GM23338 (cell line): ENCODE measurements at regions not wholly inside any gene's neighbourhood (a gene's known extent, or its start where the extent isn't known, plus 50 kb on each side); places are given as distances from the start of the nearest gene placed in this dataset.

Experiments used
- ATAC-seq: fragments of 200-7000 bp; cut with Tn5 transposase; 3 replicates; pipeline ENCODE4 v1.9.1; 2020
- DNase-seq: peaks from one replicate; pipeline ENCODE4 v3.0.0-alpha.2; 2015; ENCODE audit warnings: low spot score
- H2AFZ ChIP-seq: fragments of 200-600 bp; sonication (generic); 2 replicates; pipeline ENCODE4 v1.8.0; 2016; ENCODE audit warnings: antibody characterized with exemption, mild to moderate bottlenecking, moderate library complexity
- H3F3A ChIP-seq: fragments of 200-600 bp; sonication (generic); replicated peaks from 2 replicates; pipeline ENCODE4 v1.8.0; 2017; ENCODE audit warnings: antibody characterized with exemption, mixed run types, low read depth
- H3K27ac ChIP-seq: fragments of 200-600 bp; sonication (generic); 2 replicates; pipeline ENCODE4 v1.6.1; 2016; ENCODE audit warnings: low read depth
- H3K27me3 ChIP-seq: fragments of 200-600 bp; sonication (generic); 2 replicates; pipeline ENCODE4 v1.8.0; 2016; ENCODE audit warnings: mild to moderate bottlenecking, mixed run types, moderate library complexity; ENCODE audit not compliant: insufficient read depth
- H3K36me3 ChIP-seq: fragments of 200-600 bp; sonication (generic); 2 replicates; pipeline ENCODE4 v1.8.0; 2016; ENCODE audit warnings: mild to moderate bottlenecking; ENCODE audit not compliant: insufficient read depth
- H3K4me1 ChIP-seq: fragments of 200-600 bp; sonication (generic); 2 replicates; pipeline ENCODE4 v1.8.0; 2016; ENCODE audit warnings: mild to moderate bottlenecking, moderate library complexity; ENCODE audit not compliant: insufficient read depth
- H3K4me2 ChIP-seq: fragments of 200-600 bp; sonication (generic); 2 replicates; pipeline ENCODE4 v1.7.1; 2017; ENCODE audit warnings: mixed run types
- H3K4me3 ChIP-seq: fragments of 200-600 bp; sonication (generic); 2 replicates; pipeline ENCODE4 v1.6.1; 2016; ENCODE audit warnings: mixed run types
- H3K79me2 ChIP-seq: fragments of 200-600 bp; sonication (generic); replicated peaks from 2 replicates; pipeline ENCODE4 v1.8.0; 2017; ENCODE audit warnings: mild to moderate bottlenecking; ENCODE audit not compliant: insufficient read depth
- H3K9me2 ChIP-seq: fragments of 200-600 bp; sonication (generic); 2 replicates; pipeline ENCODE4 v1.8.0; 2017; ENCODE audit not compliant: insufficient read depth
- H4K20me1 ChIP-seq: fragments of 200-600 bp; sonication (generic); replicated peaks from 2 replicates; pipeline ENCODE4 v1.8.0; 2017; ENCODE audit warnings: mild to moderate bottlenecking; ENCODE audit not compliant: insufficient read depth
- H3K27ac Mint-ChIP-seq: 2 replicates; pipeline ENCODE4 v1.8.0; 2020; ENCODE audit warnings: inconsistent platforms, mild to moderate bottlenecking, moderate library complexity, mixed read lengths
- H3K27me3 Mint-ChIP-seq: 3 replicates; pipeline ENCODE4 v1.8.0; 2022; ENCODE audit warnings: low read depth, mild to moderate bottlenecking, moderate library complexity, mixed read lengths, inconsistent platforms; ENCODE audit not compliant: insufficient read depth, poor library complexity
- H3K36me3 Mint-ChIP-seq: 3 replicates; pipeline ENCODE4 v1.8.0; 2021; ENCODE audit warnings: low read depth, mild to moderate bottlenecking, inconsistent platforms, moderate library complexity, mixed read lengths
- H3K4me1 Mint-ChIP-seq: 3 replicates; pipeline ENCODE4 v1.8.0; 2020; ENCODE audit warnings: mild to moderate bottlenecking, inconsistent platforms, mixed read lengths
- H3K4me3 Mint-ChIP-seq: 3 replicates; pipeline ENCODE4 v1.8.0; 2021; ENCODE audit warnings: moderate library complexity, mild to moderate bottlenecking, inconsistent platforms, mixed read lengths
- H3K9me3 Mint-ChIP-seq: 3 replicates; pipeline ENCODE4 v1.8.0; 2020; ENCODE audit warnings: moderate library complexity, mild to moderate bottlenecking, inconsistent platforms, mixed read lengths
- EZH2phosphoT487 ChIP-seq: fragments of 200-600 bp; sonication (generic); IDR thresholded peaks from one replicate; pipeline ENCODE4 v1.8.1; 2018; ENCODE audit warnings: antibody characterized with exemption; ENCODE audit not compliant: unreplicated experiment
- JUNB ChIP-seq: IDR thresholded peaks from one replicate; pipeline ENCODE4 v1.6.1; 2016; ENCODE audit warnings: antibody characterized with exemption; ENCODE audit not compliant: unreplicated experiment
- NANOG ChIP-seq: IDR thresholded peaks from 2 replicates; pipeline ENCODE4 v1.6.1; 2016; ENCODE audit warnings: antibody characterized with exemption, borderline replicate concordance
- STAT1 ChIP-seq: IDR thresholded peaks from one replicate; pipeline ENCODE4 v1.6.1; 2016; ENCODE audit warnings: antibody characterized with exemption; ENCODE audit not compliant: unreplicated experiment
- ZNF114 ChIP-seq: fragments of 250-450 bp; sonication (Bioruptor Pico); IDR thresholded peaks from 2 replicates; pipeline ENCODE4 v1.5.0; 2020; ENCODE audit warnings: mild to moderate bottlenecking, moderate library complexity
- ZNF331 ChIP-seq: fragments of 250-450 bp; sonication (Bioruptor Pico); IDR thresholded peaks from 2 replicates; pipeline ENCODE4 v1.5.0; 2020; ENCODE audit warnings: low read depth, mild to moderate bottlenecking, moderate library complexity
- TF ChIP-seq, protein P1 (sequence below): fragments of 250-450 bp; sonication (Bioruptor Pico); IDR thresholded peaks from 2 replicates; pipeline ENCODE4 v1.5.0; 2020; ENCODE audit warnings: mild to moderate bottlenecking, moderate library complexity
- TF ChIP-seq, protein P2 (sequence below): IDR thresholded peaks from one replicate; pipeline ENCODE4 v1.6.1; 2018; ENCODE audit warnings: antibody characterized with exemption; ENCODE audit not compliant: unreplicated experiment
- TF ChIP-seq, protein P3 (sequence below), 2 experiments: fragments of 200-600 bp in 1 of 2; sonication (generic) in 1 of 2; conservative IDR thresholded peaks; 2 replicates each; pipeline versions ENCODE4 v1.5.1 to v1.6.1; 2016 to 2017; ENCODE audit warnings: antibody characterized with exemption in 2 of 2, low read depth in 2 of 2, mild to moderate bottlenecking in 2 of 2, moderate library complexity in 1 of 2
- TF ChIP-seq, protein P4 (sequence below): IDR thresholded peaks from 2 replicates; pipeline ENCODE4 v1.6.1; 2016; ENCODE audit warnings: antibody characterized with exemption

DNA sequence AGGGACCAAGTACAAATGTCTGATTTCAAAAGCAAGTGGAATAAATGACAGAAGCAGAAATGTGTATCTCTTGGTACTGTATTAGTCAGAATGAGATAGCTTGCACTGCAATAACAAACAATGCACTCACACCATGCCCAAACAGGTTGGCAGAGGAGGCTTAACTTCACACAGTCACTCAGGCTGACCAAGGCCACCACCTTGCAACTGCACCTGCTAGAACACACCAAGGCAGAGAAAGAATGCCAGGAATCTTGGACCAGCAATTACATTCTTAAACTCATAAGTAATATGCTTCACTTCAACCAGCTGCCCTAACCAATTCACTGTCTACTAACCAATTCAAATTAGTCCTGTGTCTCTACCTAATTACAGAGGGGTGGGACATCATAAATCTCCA is 378.3 kb downstream of the BCL11B start (continued):
- TF ChIP-seq, protein P1, sequence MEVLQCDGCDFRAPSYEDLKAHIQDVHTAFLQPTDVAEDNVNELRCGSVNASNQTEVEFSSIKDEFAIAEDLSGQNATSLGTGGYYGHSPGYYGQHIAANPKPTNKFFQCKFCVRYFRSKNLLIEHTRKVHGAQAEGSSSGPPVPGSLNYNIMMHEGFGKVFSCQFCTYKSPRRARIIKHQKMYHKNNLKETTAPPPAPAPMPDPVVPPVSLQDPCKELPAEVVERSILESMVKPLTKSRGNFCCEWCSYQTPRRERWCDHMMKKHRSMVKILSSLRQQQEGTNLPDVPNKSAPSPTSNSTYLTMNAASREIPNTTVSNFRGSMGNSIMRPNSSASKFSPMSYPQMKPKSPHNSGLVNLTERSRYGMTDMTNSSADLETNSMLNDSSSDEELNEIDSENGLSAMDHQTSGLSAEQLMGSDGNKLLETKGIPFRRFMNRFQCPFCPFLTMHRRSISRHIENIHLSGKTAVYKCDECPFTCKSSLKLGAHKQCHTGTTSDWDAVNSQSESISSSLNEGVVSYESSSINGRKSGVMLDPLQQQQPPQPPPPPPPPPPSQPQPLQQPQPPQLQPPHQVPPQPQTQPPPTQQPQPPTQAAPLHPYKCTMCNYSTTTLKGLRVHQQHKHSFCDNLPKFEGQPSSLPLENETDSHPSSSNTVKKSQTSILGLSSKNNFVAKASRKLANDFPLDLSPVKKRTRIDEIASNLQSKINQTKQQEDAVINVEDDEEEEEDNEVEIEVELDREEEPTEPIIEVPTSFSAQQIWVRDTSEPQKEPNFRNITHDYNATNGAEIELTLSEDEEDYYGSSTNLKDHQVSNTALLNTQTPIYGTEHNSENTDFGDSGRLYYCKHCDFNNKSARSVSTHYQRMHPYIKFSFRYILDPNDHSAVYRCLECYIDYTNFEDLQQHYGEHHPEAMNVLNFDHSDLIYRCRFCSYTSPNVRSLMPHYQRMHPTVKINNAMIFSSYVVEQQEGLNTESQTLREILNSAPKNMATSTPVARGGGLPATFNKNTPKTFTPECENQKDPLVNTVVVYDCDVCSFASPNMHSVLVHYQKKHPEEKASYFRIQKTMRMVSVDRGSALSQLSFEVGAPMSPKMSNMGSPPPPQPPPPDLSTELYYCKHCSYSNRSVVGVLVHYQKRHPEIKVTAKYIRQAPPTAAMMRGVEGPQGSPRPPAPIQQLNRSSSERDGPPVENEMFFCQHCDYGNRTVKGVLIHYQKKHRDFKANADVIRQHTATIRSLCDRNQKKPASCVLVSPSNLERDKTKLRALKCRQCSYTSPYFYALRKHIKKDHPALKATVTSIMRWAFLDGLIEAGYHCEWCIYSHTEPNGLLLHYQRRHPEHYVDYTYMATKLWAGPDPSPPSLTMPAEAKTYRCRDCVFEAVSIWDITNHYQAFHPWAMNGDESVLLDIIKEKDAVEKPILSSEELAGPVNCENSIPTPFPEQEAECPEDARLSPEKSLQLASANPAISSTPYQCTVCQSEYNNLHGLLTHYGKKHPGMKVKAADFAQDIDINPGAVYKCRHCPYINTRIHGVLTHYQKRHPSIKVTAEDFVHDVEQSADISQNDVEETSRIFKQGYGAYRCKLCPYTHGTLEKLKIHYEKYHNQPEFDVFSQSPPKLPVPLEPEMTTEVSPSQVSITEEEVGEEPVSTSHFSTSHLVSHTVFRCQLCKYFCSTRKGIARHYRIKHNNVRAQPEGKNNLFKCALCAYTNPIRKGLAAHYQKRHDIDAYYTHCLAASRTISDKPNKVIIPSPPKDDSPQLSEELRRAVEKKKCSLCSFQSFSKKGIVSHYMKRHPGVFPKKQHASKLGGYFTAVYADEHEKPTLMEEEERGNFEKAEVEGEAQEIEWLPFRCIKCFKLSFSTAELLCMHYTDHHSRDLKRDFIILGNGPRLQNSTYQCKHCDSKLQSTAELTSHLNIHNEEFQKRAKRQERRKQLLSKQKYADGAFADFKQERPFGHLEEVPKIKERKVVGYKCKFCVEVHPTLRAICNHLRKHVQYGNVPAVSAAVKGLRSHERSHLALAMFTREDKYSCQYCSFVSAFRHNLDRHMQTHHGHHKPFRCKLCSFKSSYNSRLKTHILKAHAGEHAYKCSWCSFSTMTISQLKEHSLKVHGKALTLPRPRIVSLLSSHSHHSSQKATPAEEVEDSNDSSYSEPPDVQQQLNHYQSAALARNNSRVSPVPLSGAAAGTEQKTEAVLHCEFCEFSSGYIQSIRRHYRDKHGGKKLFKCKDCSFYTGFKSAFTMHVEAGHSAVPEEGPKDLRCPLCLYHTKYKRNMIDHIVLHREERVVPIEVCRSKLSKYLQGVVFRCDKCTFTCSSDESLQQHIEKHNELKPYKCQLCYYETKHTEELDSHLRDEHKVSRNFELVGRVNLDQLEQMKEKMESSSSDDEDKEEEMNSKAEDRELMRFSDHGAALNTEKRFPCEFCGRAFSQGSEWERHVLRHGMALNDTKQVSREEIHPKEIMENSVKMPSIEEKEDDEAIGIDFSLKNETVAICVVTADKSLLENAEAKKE (CRISPR knock-in tag) = no peak

DNA sequence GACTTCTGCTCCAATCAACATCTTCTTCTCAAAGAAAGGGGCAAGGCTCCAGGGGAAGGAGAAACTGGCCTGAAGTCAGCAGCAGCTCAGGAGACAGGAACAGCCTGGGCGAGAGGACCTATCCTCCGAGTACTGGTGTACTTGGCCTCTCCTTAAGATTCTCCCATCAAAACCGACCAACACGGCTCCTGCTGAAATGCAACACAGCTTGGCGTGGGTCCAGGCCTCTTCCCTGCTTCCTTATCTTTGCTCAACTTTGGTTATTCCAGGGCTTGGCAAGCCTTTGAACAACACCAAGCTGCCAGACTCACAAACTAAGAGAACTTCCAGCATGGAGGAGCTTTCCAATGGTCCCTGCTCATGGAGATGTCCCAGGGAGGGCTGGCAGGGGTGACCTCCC is 377.4 kb downstream of the BCL11B start:
- no peaks in the 10 kb centered on the region; the same call in 1 of the 2 replicates for H3K36me3 ChIP-seq
- H3K4me1 ChIP-seq = peaks cover 10% of the 10 kb centered on the region; the same call in 1 of the 2 replicates
- Mint-ChIP-seq H3K27ac (no peak overlapping the region), H3K9me3 (peaks cover 2% of the 10 kb centered on the region; the same call in 2 of the 3 replicates), H3K4me1 (peaks cover 5% of the 10 kb centered on the region; the same call in 2 of the 3 replicates), H3K4me3 (no peak overlapping the region), H3K27me3 (peaks cover 7% of the 10 kb centered on the region), H3K36me3 (no peaks in the 10 kb centered on the region; the same call in 2 of the 3 replicates)
- H3K9me2 ChIP-seq = 0 out of 2 replicates have a peak, but pooled peaks cover 4% of the 10 kb centered on the region
- no peaks in the 10 kb centered on the region for H3K27me3 ChIP-seq
- H3K27ac ChIP-seq = no peak overlapping the region
- no peak overlapping the region for H3K4me3 ChIP-seq
- H3K79me2 ChIP-seq = no peaks in the 10 kb centered on the region
- H3F3A ChIP-seq = no peaks in the 10 kb centered on the region
- DNase-seq (no peak), ATAC-seq (no peak)
- no peaks in the 10 kb centered on the region for H4K20me1 ChIP-seq
- H3K4me2 ChIP-seq = no peak overlapping the region
- H2AFZ ChIP-seq = no peak overlapping the region
- TF ChIP-seq, protein P2, sequence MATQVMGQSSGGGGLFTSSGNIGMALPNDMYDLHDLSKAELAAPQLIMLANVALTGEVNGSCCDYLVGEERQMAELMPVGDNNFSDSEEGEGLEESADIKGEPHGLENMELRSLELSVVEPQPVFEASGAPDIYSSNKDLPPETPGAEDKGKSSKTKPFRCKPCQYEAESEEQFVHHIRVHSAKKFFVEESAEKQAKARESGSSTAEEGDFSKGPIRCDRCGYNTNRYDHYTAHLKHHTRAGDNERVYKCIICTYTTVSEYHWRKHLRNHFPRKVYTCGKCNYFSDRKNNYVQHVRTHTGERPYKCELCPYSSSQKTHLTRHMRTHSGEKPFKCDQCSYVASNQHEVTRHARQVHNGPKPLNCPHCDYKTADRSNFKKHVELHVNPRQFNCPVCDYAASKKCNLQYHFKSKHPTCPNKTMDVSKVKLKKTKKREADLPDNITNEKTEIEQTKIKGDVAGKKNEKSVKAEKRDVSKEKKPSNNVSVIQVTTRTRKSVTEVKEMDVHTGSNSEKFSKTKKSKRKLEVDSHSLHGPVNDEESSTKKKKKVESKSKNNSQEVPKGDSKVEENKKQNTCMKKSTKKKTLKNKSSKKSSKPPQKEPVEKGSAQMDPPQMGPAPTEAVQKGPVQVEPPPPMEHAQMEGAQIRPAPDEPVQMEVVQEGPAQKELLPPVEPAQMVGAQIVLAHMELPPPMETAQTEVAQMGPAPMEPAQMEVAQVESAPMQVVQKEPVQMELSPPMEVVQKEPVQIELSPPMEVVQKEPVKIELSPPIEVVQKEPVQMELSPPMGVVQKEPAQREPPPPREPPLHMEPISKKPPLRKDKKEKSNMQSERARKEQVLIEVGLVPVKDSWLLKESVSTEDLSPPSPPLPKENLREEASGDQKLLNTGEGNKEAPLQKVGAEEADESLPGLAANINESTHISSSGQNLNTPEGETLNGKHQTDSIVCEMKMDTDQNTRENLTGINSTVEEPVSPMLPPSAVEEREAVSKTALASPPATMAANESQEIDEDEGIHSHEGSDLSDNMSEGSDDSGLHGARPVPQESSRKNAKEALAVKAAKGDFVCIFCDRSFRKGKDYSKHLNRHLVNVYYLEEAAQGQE = no peak
- TF ChIP-seq, protein P3, sequence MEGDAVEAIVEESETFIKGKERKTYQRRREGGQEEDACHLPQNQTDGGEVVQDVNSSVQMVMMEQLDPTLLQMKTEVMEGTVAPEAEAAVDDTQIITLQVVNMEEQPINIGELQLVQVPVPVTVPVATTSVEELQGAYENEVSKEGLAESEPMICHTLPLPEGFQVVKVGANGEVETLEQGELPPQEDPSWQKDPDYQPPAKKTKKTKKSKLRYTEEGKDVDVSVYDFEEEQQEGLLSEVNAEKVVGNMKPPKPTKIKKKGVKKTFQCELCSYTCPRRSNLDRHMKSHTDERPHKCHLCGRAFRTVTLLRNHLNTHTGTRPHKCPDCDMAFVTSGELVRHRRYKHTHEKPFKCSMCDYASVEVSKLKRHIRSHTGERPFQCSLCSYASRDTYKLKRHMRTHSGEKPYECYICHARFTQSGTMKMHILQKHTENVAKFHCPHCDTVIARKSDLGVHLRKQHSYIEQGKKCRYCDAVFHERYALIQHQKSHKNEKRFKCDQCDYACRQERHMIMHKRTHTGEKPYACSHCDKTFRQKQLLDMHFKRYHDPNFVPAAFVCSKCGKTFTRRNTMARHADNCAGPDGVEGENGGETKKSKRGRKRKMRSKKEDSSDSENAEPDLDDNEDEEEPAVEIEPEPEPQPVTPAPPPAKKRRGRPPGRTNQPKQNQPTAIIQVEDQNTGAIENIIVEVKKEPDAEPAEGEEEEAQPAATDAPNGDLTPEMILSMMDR (conservative IDR thresholded peaks at IDR 0.05; ENCODE audit: low read depth in 2 of 2) = no peak
- TF ChIP-seq STAT1 = no peak
- TF ChIP-seq EZH2phosphoT487 = no peak
- no peak for TF ChIP-seq ZNF331
- no peak for TF ChIP-seq JUNB
- TF ChIP-seq ZNF114 (CRISPR knock-in tag) = no peak
- TF ChIP-seq NANOG = no peak
- TF ChIP-seq, protein P4, sequence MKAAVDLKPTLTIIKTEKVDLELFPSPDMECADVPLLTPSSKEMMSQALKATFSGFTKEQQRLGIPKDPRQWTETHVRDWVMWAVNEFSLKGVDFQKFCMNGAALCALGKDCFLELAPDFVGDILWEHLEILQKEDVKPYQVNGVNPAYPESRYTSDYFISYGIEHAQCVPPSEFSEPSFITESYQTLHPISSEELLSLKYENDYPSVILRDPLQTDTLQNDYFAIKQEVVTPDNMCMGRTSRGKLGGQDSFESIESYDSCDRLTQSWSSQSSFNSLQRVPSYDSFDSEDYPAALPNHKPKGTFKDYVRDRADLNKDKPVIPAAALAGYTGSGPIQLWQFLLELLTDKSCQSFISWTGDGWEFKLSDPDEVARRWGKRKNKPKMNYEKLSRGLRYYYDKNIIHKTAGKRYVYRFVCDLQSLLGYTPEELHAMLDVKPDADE = no peak
